ENCODE measurements at regions not wholly inside any gene's neighbourhood (a gene's known extent, or its start where the extent isn't known, plus 50 kb on each side); places are given as distances from the start of the nearest gene placed in this dataset.

GRCh38 chr13:33640832-33641231 lies 177.1 kb upstream of the RFC3 start:
- in situ Hi-C loops (cut with MboI; ENCODE audit: low pct_unique_long_range_greater_than_20kb, low sequenced_read_pairs, unreplicated experiment), result no loop called here
- DNase-seq (ENCODE audit: low spot score), result no peak
- no peak for TF ChIP-seq CTCF (IDR thresholded peaks at IDR 0.05; ENCODE audit: extremely low read depth, insufficient read depth, missing control alignments)

- DNase-seq (ENCODE audit: low spot score), result no peak
- in situ Hi-C loops (cut with MboI; ENCODE audit: low pct_unique_long_range_greater_than_20kb, low sequenced_read_pairs, unreplicated experiment), result no loop called here
- TF ChIP-seq CTCF (IDR thresholded peaks at IDR 0.05; ENCODE audit: extremely low read depth, insufficient read depth, missing control alignments), result no peak
Measured at GRCh38 chr13:33642374-33643065, 175.4 kb upstream of the RFC3 start.

- no peak for TF ChIP-seq CTCF (IDR thresholded peaks at IDR 0.05; ENCODE audit: extremely low read depth, insufficient read depth, missing control alignments)
- no peak for DNase-seq (ENCODE audit: low spot score)
- in situ Hi-C loops (cut with MboI; ENCODE audit: low pct_unique_long_range_greater_than_20kb, low sequenced_read_pairs, unreplicated experiment), result no loop called here
Measured at GRCh38 chr13:33644581-33645543, 173.1 kb upstream of the RFC3 start.

GRCh38 chr13:33645591-33646554 lies 172.1 kb upstream of the RFC3 start:
- DNase-seq (ENCODE audit: low spot score), result no peak
- in situ Hi-C loops (cut with MboI; ENCODE audit: low pct_unique_long_range_greater_than_20kb, low sequenced_read_pairs, unreplicated experiment), result no loop called here
- TF ChIP-seq CTCF (IDR thresholded peaks at IDR 0.05; ENCODE audit: extremely low read depth, insufficient read depth, missing control alignments), result no peak

GRCh38 chr13:33649212-33649878 lies 168.6 kb upstream of the RFC3 start:
- no peak for DNase-seq (ENCODE audit: low spot score)
- TF ChIP-seq CTCF (IDR thresholded peaks at IDR 0.05; ENCODE audit: extremely low read depth, insufficient read depth, missing control alignments), result no peak
- in situ Hi-C loops (cut with MboI; ENCODE audit: low pct_unique_long_range_greater_than_20kb, low sequenced_read_pairs, unreplicated experiment), result no loop called here
